ENCODE measurements at regions not wholly inside any gene's neighbourhood (a gene's known extent, or its start where the extent isn't known, plus 50 kb on each side); places are given as distances from the start of the nearest gene placed in this dataset.

DNA sequence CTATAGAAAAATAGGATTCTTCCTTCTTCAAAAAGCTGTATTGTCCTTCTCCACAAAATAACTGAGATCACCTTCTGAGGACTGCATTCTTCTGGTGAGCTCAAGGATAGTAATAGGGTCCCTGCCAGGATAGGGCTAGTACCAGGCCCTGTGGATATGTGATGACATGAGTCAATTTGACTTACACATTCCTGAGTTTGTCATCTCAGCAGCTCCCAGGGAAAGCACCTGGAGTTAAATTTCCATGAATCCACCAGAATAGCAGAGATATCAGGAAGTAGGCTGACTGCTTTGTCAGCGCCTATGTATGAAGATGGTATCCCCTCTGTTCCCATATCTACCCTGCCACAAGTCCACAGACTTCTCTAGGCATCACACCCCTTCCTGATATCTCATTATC lies 225.8 kb downstream of the PMP22 start:
- WGBS (ENCODE audit: low lambda C conversion rate, missing lambda C conversion rate), result 88% methylated on average over 1 of the region's 1 CpG
- H3K9me2 ChIP-seq (replicated peaks; ENCODE audit: insufficient read depth), result no peaks in the 10 kb centered on the region
- H2AFZ ChIP-seq, result no peak overlapping the region
- no peak overlapping the region for H3K4me3 ChIP-seq
- no peaks in the 10 kb centered on the region for H3K27me3 ChIP-seq
- no peaks in the 10 kb centered on the region for H3K4me1 ChIP-seq (ENCODE audit: insufficient read depth)
- no peak overlapping the region for H3K27ac ChIP-seq
- H3K36me3 ChIP-seq (replicated peaks; ENCODE audit: insufficient read depth, low read depth), result no peaks in the 10 kb centered on the region
- DNase-seq (ENCODE audit: low spot score), result no peak
- H4K20me1 ChIP-seq (ENCODE audit: insufficient read depth, poor library complexity, severe bottlenecking), result no peaks in the 10 kb centered on the region
- TF ChIP-seq, protein P1, sequence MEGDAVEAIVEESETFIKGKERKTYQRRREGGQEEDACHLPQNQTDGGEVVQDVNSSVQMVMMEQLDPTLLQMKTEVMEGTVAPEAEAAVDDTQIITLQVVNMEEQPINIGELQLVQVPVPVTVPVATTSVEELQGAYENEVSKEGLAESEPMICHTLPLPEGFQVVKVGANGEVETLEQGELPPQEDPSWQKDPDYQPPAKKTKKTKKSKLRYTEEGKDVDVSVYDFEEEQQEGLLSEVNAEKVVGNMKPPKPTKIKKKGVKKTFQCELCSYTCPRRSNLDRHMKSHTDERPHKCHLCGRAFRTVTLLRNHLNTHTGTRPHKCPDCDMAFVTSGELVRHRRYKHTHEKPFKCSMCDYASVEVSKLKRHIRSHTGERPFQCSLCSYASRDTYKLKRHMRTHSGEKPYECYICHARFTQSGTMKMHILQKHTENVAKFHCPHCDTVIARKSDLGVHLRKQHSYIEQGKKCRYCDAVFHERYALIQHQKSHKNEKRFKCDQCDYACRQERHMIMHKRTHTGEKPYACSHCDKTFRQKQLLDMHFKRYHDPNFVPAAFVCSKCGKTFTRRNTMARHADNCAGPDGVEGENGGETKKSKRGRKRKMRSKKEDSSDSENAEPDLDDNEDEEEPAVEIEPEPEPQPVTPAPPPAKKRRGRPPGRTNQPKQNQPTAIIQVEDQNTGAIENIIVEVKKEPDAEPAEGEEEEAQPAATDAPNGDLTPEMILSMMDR (IDR thresholded peaks at IDR 0.05; ENCODE audit: poor library complexity), result no peak
- TF ChIP-seq EZH2phosphoT487 (IDR thresholded peaks at IDR 0.05; ENCODE audit: low read depth, severe bottlenecking, unreplicated experiment) (no peak), EZH2 (IDR thresholded peaks at IDR 0.05; ENCODE audit: borderline replicate concordance) (no peak)
- no peaks in the 10 kb centered on the region for H3K79me2 ChIP-seq
- no peaks in the 10 kb centered on the region for H3K9me3 ChIP-seq (ENCODE audit: low read depth)
- no peak overlapping the region for H3K4me2 ChIP-seq

DNA sequence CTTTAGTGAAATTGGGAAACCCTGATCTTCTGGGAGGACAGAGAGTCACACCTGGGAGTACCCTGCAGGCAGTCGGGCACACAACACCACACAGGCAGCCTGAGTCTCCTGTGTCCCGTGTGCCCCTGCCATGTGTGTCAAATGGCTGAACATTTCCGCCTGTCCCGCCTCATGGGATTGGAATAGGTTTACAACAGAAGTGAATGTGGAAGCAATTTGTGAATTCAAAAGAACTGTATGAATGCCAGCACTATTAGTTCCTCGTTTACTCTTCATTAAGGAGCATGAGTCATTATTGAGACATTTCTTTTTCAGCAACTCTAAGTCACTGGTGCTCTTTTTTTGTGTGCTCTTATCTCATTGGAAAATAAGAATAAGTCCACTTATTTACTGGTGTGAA lies 226.5 kb downstream of the PMP22 start:
- TF ChIP-seq, protein P1 (IDR thresholded peaks at IDR 0.05; ENCODE audit: poor library complexity), result no peak
- no peak for TF ChIP-seq EZH2phosphoT487 (IDR thresholded peaks at IDR 0.05; ENCODE audit: low read depth, severe bottlenecking, unreplicated experiment)
- no peak for TF ChIP-seq EZH2 (IDR thresholded peaks at IDR 0.05; ENCODE audit: borderline replicate concordance)
- WGBS (ENCODE audit: low lambda C conversion rate, missing lambda C conversion rate), result 59% methylated on average over 5 of the region's 5 CpGs

DNA sequence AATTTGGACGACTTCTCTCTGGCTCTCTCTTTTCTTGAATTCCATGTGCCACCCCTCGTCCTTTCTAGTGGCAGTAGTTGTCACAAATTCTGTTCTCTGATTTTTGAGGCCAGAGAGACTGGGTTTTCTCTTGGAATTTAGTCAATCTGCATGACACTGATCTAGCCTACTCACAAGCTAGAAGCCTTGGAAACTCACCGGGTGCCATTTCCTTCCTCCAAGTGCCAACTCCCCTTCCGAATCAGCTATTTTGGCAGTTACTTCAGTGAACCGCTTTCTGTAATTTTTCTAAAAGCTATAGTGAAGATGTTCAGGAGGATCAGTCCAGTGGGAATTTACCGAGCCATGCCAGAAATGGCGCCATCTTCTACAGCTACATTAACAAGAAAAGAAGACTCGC lies 228.9 kb downstream of the PMP22 start:
- no peaks in the 10 kb centered on the region for H3K4me1 ChIP-seq (ENCODE audit: insufficient read depth)
- DNase-seq (ENCODE audit: low spot score), result no peak
- no peaks in the 10 kb centered on the region for H3K79me2 ChIP-seq
- H4K20me1 ChIP-seq (ENCODE audit: insufficient read depth, poor library complexity, severe bottlenecking), result no peaks in the 10 kb centered on the region
- no peaks in the 10 kb centered on the region for H3K9me2 ChIP-seq (replicated peaks; ENCODE audit: insufficient read depth)
- no peak overlapping the region for H3K4me3 ChIP-seq
- 78% methylated on average over 8 of the region's 8 CpGs for WGBS (ENCODE audit: low lambda C conversion rate, missing lambda C conversion rate)
- H2AFZ ChIP-seq, result no peak overlapping the region
- no peaks in the 10 kb centered on the region for H3K36me3 ChIP-seq (replicated peaks; ENCODE audit: insufficient read depth, low read depth)
- no peaks in the 10 kb centered on the region for H3K27me3 ChIP-seq
- H3K27ac ChIP-seq, result no peak overlapping the region
- TF ChIP-seq EZH2 (IDR thresholded peaks at IDR 0.05; ENCODE audit: borderline replicate concordance), result no peak
- no peak for TF ChIP-seq EZH2phosphoT487 (IDR thresholded peaks at IDR 0.05; ENCODE audit: low read depth, severe bottlenecking, unreplicated experiment)
- TF ChIP-seq, protein P1 (IDR thresholded peaks at IDR 0.05; ENCODE audit: poor library complexity), result no peak
- H3K9me3 ChIP-seq (ENCODE audit: low read depth), result no peaks in the 10 kb centered on the region
- H3K4me2 ChIP-seq, result no peak overlapping the region

More for the DNA sequence above, 226.5 kb downstream of the PMP22 start:
- no peaks in the 10 kb centered on the region for H3K9me2 ChIP-seq (replicated peaks; ENCODE audit: insufficient read depth)
- H3K4me2 ChIP-seq, result no peak overlapping the region
- H3K27me3 ChIP-seq, result no peaks in the 10 kb centered on the region
- no peaks in the 10 kb centered on the region for H3K4me1 ChIP-seq (ENCODE audit: insufficient read depth)
- H3K27ac ChIP-seq, result no peak overlapping the region
- H4K20me1 ChIP-seq (ENCODE audit: insufficient read depth, poor library complexity, severe bottlenecking), result no peaks in the 10 kb centered on the region
- H3K4me3 ChIP-seq, result no peak overlapping the region
- H3K79me2 ChIP-seq, result no peaks in the 10 kb centered on the region
- no peak for DNase-seq (ENCODE audit: low spot score)
- no peaks in the 10 kb centered on the region for H3K9me3 ChIP-seq (ENCODE audit: low read depth)
- no peaks in the 10 kb centered on the region for H3K36me3 ChIP-seq (replicated peaks; ENCODE audit: insufficient read depth, low read depth)
- no peak overlapping the region for H2AFZ ChIP-seq

DNA sequence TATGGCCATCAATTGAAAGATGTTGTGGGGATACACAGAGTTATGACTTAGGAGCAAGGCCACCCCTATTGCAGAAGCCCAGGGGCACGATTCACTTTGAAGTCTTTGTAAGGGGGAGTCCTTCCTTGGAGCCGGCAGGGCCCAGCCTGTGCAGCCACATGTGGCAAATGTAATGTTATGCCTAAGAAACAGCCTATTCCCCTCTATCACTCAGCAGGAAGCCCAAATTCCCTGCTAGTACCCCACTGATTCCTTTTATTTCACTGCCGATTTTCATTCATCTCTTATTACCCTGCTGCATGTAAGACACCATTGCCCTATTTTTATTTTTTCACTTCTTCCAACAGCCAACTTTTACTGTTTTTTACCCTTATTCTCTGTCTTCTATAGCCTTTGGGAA lies 233.2 kb downstream of the PMP22 start:
- Histone ChIP-seq H3K9me3 (ENCODE audit: low read depth) (no peaks in the 10 kb centered on the region), H3K4me3 (no peak overlapping the region), H3K79me2 (no peaks in the 10 kb centered on the region), H3K27ac (no peak overlapping the region), H4K20me1 (ENCODE audit: insufficient read depth, poor library complexity, severe bottlenecking) (no peaks in the 10 kb centered on the region), H2AFZ (no peak overlapping the region), H3K36me3 (replicated peaks; ENCODE audit: insufficient read depth, low read depth) (no peaks in the 10 kb centered on the region), H3K4me1 (ENCODE audit: insufficient read depth) (no peaks in the 10 kb centered on the region), H3K9me2 (replicated peaks; ENCODE audit: insufficient read depth) (no peaks in the 10 kb centered on the region), H3K27me3 (peaks cover 4% of the 10 kb centered on the region), H3K4me2 (no peak overlapping the region)
- 70% methylated on average over 3 of the region's 3 CpGs for WGBS (ENCODE audit: low lambda C conversion rate, missing lambda C conversion rate)
- TF ChIP-seq EZH2 (IDR thresholded peaks at IDR 0.05; ENCODE audit: borderline replicate concordance) (no peak), EZH2phosphoT487 (IDR thresholded peaks at IDR 0.05; ENCODE audit: low read depth, severe bottlenecking, unreplicated experiment) (no peak)
- TF ChIP-seq, protein P1 (IDR thresholded peaks at IDR 0.05; ENCODE audit: poor library complexity), result no peak
- DNase-seq (ENCODE audit: low spot score), result no peak

Data from hepatocyte (in vitro differentiated cells).